GM10266 (cell line): ENCODE measurements at regions not wholly inside any gene's neighbourhood (a gene's known extent, or its start where the extent isn't known, plus 50 kb on each side); places are given as distances from the start of the nearest gene placed in this dataset.

Experiments
- DNase-seq: peaks from one replicate; pipeline ENCODE4 v3.0.0; 2012; ENCODE audit errors: extremely low spot score
- TF ChIP-seq, protein P1 (sequence below): IDR thresholded peaks from 2 replicates; pipeline ENCODE4 v1.5.1; 2012; ENCODE audit warnings: mild to moderate bottlenecking, low read depth; ENCODE audit not compliant: control insufficient read depth, insufficient read depth; ENCODE audit errors: missing control alignments

- TF ChIP-seq, protein P1, sequence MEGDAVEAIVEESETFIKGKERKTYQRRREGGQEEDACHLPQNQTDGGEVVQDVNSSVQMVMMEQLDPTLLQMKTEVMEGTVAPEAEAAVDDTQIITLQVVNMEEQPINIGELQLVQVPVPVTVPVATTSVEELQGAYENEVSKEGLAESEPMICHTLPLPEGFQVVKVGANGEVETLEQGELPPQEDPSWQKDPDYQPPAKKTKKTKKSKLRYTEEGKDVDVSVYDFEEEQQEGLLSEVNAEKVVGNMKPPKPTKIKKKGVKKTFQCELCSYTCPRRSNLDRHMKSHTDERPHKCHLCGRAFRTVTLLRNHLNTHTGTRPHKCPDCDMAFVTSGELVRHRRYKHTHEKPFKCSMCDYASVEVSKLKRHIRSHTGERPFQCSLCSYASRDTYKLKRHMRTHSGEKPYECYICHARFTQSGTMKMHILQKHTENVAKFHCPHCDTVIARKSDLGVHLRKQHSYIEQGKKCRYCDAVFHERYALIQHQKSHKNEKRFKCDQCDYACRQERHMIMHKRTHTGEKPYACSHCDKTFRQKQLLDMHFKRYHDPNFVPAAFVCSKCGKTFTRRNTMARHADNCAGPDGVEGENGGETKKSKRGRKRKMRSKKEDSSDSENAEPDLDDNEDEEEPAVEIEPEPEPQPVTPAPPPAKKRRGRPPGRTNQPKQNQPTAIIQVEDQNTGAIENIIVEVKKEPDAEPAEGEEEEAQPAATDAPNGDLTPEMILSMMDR, result no peak
These were observed 670.9 kb downstream of the TOX3 start for GRCh38 chr16:51875834-51876600.

DNA sequence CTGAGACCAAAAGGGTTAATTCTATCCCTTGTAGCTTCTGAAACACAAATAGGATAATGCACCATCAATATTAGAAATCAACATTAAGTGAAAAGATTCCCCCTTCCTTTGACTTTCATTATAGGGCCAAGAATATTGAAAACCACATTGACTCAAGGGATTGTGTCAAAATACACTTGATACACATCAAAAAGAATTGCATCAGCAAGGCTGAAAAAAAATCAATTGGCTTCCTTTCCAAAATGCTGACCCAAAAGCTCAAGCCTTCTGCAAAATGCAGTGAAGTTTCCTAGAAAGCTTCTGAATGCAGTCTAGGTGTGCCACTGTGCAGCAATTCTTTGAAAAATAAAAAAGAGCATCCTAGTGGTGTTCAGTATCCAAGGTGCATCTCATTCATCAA is 674.4 kb downstream of the TOX3 start:
- DNase-seq, result no peak
- TF ChIP-seq, protein P1, result no peak

More at GRCh38 chr16:51875834-51876600, 670.9 kb downstream of the TOX3 start:
- DNase-seq, result no peak

- TF ChIP-seq, protein P1, result no peak
- no peak for DNase-seq
These were observed 676.6 kb downstream of the TOX3 start for GRCh38 chr16:51870296-51870854.

DNA sequence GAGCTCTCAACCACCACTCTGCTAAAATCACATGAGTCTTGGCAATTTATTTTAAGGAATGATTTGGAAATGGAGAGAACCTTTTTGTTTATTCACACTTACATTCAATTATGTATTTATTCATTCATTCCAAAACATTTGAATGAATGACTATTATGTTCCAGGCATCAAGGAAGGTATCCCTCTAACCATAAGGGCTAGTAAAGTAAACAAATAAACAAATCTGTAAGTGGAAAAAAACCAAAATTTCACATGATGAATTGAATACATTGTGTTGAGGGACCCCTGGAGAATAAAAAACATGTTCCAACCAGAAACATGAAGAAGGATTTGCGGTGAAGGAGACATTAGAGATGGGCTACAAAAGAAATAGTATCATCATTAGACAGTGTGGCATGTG is 677.8 kb downstream of the TOX3 start:
- TF ChIP-seq, protein P1, result no peak
- DNase-seq, result no peak

DNA sequence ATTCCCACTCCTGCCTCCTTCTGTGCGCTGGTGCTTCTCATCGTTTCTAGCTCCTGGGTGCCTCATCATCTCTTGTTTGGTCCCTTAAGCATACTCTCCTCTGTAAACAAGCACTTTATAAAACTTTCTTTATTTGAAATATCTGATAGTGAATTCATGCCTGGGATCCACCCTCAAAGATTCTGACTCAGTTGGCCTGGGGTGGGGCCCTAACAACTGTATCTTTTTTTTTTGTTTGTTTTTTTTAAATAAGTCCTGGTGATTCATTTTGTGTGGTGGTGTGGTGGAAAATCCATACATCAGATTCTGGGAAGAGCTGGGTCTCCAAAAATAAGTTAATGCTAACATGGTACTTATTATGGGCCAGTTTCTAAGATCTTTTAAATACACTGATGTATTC is 678.3 kb downstream of the TOX3 start:
- TF ChIP-seq, protein P1, result no peak
- DNase-seq, result no peak

DNA sequence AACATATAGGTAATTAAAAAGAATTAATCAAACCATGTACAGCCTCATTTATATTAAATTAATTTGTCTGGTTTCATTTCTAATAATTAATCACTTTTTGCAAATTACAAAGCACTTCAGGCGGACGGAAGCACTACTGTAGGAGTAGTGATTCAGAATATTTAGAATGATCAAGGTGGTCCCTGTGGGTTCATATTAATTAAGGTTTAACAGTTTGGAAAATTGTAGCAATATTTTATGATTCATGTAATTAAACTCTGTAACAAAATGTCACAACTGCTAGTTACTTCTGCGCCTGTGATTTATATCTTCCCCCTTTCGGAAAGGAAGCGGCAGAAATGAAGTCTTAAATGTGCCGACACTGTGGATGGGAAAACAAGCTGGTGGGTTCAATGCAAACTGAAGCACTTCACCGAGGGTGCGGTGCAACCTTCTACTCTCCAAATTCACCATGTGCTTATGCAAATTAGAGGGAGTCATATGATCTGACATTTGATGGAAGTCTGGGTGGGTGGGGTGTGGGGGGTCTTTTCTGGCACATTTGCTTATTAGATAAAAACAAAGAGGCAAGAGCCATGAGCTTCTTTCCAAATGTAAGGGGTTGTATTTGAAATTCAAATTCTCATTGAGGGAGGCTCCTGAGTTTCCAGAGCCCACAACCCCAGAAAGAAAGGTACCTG is 679.4 kb downstream of the TOX3 start:
- no peak for DNase-seq
- TF ChIP-seq, protein P1, result no peak

DNA sequence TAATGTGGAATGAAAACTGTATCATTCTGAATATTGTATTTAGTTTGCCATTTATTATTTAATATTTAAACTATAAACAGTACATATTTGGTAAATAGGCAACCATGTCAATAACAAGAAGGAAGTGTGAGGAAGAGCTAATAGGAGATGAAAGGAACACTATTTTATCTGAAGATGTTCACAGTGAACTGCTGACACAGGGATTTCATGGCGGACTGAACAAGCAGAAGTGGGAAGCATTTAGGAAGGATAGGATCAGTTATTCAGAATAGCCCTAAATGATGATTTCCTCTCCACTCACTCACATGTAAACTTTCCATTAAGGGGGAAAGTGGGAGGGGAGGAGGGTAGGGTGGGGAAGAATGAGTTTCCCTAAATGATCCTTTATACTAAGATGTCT is 682.4 kb downstream of the TOX3 start:
- TF ChIP-seq, protein P1, result no peak
- DNase-seq, result no peak
